ENCODE measurements at regions not wholly inside any gene's neighbourhood (a gene's known extent, or its start where the extent isn't known, plus 50 kb on each side); places are given as distances from the start of the nearest gene placed in this dataset.

GRCh38 chr20:4578375-4578774, 107.9 kb upstream of the PRNP start:
- TF ChIP-seq POLR2A (IDR thresholded peaks at IDR 0.05) (no peak), CTCF (IDR thresholded peaks at IDR 0.05 in 4 of 5, conservative IDR thresholded peaks at IDR 0.05 in 1 of 5) (no peak)

GRCh38 chr20:4574356-4574690, 111.9 kb upstream of the PRNP start:
- DNase-seq (no peak), ATAC-seq (no peak)
- in situ Hi-C loops (cut with MboI; ENCODE audit: low sequenced_read_pairs in 4 of 4) (no loop called here), intact Hi-C loops (cut with DNase I; ENCODE audit: low total_unique reads) (loop anchor here (10.0 kb wide), 1 partner anchor 60 kb away; no protein-coding TSS in a partner anchor)
- no peak overlapping the region for H3K27ac ChIP-seq
- H3K4me1 ChIP-seq: no peaks in the 10 kb centered on the region
- no peaks in the 10 kb centered on the region for H3K36me3 ChIP-seq
- peaks cover 0 to 4% (median 0%) of the 10 kb centered on the region in 3 donors for H3K27me3 ChIP-seq
- no peaks in the 10 kb centered on the region for H3K9me3 ChIP-seq
- no peak overlapping the region for H3K4me3 ChIP-seq
- TF ChIP-seq POLR2A (IDR thresholded peaks at IDR 0.05) (no peak), CTCF (IDR thresholded peaks at IDR 0.05 in 4 of 5, conservative IDR thresholded peaks at IDR 0.05 in 1 of 5) (no peak)

More at GRCh38 chr20:4578375-4578774, 107.9 kb upstream of the PRNP start:
- in situ Hi-C loops (cut with MboI; ENCODE audit: low sequenced_read_pairs in 4 of 4) (loop anchor here in 3 of 4 donors (25.0 kb wide), 2 partner anchors 316 to 466 kb away; no protein-coding TSS in a partner anchor), intact Hi-C loops (cut with DNase I; ENCODE audit: low total_unique reads) (loop anchor here (10.0 kb wide), 1 partner anchor 56 kb away; no protein-coding TSS in a partner anchor)
- H3K4me1 ChIP-seq: no peaks in the 10 kb centered on the region
- H3K27me3 ChIP-seq: peaks cover 0 to 4% (median 0%) of the 10 kb centered on the region in 3 donors
- no peaks in the 10 kb centered on the region for H3K9me3 ChIP-seq
- DNase-seq: no peak
- no peak overlapping the region for H3K4me3 ChIP-seq
- no peak overlapping the region for H3K27ac ChIP-seq
- ATAC-seq: no peak
- no peaks in the 10 kb centered on the region for H3K36me3 ChIP-seq

- no peak overlapping the region for H3K27ac ChIP-seq
- no peak for DNase-seq
These were observed 112.5 kb upstream of the PRNP start for GRCh38 chr20:4573564-4574355.

GRCh38 chr20:4571759-4572531, 114.3 kb upstream of the PRNP start:
- DNase-seq: no peak

More at GRCh38 chr20:4573564-4574355, 112.5 kb upstream of the PRNP start:
- Histone ChIP-seq H3K36me3 (no peaks in the 10 kb centered on the region), H3K27me3 (peaks cover 0 to 4% (median 0%) of the 10 kb centered on the region in 3 donors), H3K4me3 (no peak overlapping the region), H3K4me1 (no peaks in the 10 kb centered on the region), H3K9me3 (no peaks in the 10 kb centered on the region)
- TF ChIP-seq POLR2A (IDR thresholded peaks at IDR 0.05) (no peak), CTCF (IDR thresholded peaks at IDR 0.05 in 4 of 5, conservative IDR thresholded peaks at IDR 0.05 in 1 of 5) (no peak)
- in situ Hi-C loops (cut with MboI; ENCODE audit: low sequenced_read_pairs in 4 of 4) (no loop called here), intact Hi-C loops (cut with DNase I; ENCODE audit: low total_unique reads) (loop anchor here (10.0 kb wide), 1 partner anchor 61 kb away; no protein-coding TSS in a partner anchor)
- no peak for ATAC-seq

More at GRCh38 chr20:4571759-4572531, 114.3 kb upstream of the PRNP start:
- in situ Hi-C loops (cut with MboI; ENCODE audit: low sequenced_read_pairs in 4 of 4) (no loop called here), intact Hi-C loops (cut with DNase I; ENCODE audit: low total_unique reads) (loop anchor here (10.0 kb wide), 1 partner anchor 63 kb away; no protein-coding TSS in a partner anchor)
- Histone ChIP-seq H3K9me3 (no peaks in the 10 kb centered on the region), H3K4me3 (no peak overlapping the region), H3K27ac (no peak overlapping the region), H3K4me1 (no peaks in the 10 kb centered on the region), H3K36me3 (no peaks in the 10 kb centered on the region), H3K27me3 (peaks cover 0 to 2% (median 0%) of the 10 kb centered on the region in 3 donors)
- no peak for TF ChIP-seq POLR2A (IDR thresholded peaks at IDR 0.05)
- TF ChIP-seq CTCF (IDR thresholded peaks at IDR 0.05 in 4 of 5, conservative IDR thresholded peaks at IDR 0.05 in 1 of 5): no peak
- ATAC-seq: no peak

Measured in gastrocnemius medialis (tissue), 4 donors.